Keratinocyte (primary cell): ENCODE measurements at regions not wholly inside any gene's neighbourhood (a gene's known extent, or its start where the extent isn't known, plus 50 kb on each side); places are given as distances from the start of the nearest gene placed in this dataset.

Source experiments
- DNase-seq: peaks from one replicate; pipeline ENCODE4 v3.0.0-alpha.2; 2011; ENCODE audit warnings: low read depth, missing footprints, low spot score
- FAIRE-seq: peaks from 2 replicates; lab custom pipeline; 2011; peaks lifted over from hg19 to GRCh38; lab: Jason Lieb, UNC
- H2AFZ ChIP-seq: 2 replicates; pipeline ENCODE4 v1.6.0; 2012; ENCODE audit warnings: low read length, control low read depth, inconsistent platforms; ENCODE audit not compliant: control insufficient read depth
- H3K27ac ChIP-seq: 2 replicates; pipeline ENCODE4 v1.5.1; 2011; ENCODE audit warnings: low read length; ENCODE audit not compliant: control insufficient read depth, insufficient read depth
- H3K27me3 ChIP-seq: 3 replicates; pipeline ENCODE4 v1.6.0; 2011; ENCODE audit warnings: low read length; ENCODE audit not compliant: control insufficient read depth, insufficient read depth; ENCODE audit errors: extremely low read depth
- H3K36me3 ChIP-seq, 2 experiments: 2 replicates in 1 of 2; 3 replicates in 1 of 2; pipeline ENCODE4 v1.5.1; 2011; ENCODE audit warnings: low read length in 2 of 2, mild to moderate bottlenecking in 1 of 2; ENCODE audit not compliant: control insufficient read depth in 2 of 2, insufficient read depth in 2 of 2; ENCODE audit errors: extremely low read depth in 1 of 2
- H3K4me1 ChIP-seq: 3 replicates; pipeline ENCODE4 v1.5.1; 2011; ENCODE audit warnings: low read length; ENCODE audit not compliant: control insufficient read depth, insufficient read depth; ENCODE audit errors: extremely low read depth
- H3K4me2 ChIP-seq: 3 replicates; pipeline ENCODE4 v1.6.0; 2011; ENCODE audit warnings: low read depth, low read length; ENCODE audit not compliant: control insufficient read depth, insufficient read depth; ENCODE audit errors: extremely low read depth
- H3K4me3 ChIP-seq, 3 experiments: fragments of 200-600 bp in 1 of 3; sonication (generic) in 1 of 3; 2 replicates in 2 of 3; 3 replicates in 1 of 3; pipeline ENCODE4 v1.5.1; 2011 to 2016; ENCODE audit warnings: low read length in 3 of 3, mild to moderate bottlenecking in 3 of 3, control low read depth in 2 of 3, inconsistent platforms in 1 of 3, low read depth in 1 of 3, mixed read lengths in 1 of 3, mixed run types in 1 of 3, moderate library complexity in 1 of 3; ENCODE audit not compliant: control insufficient read depth in 2 of 3, insufficient read depth in 2 of 3; ENCODE audit errors: extremely low read depth in 1 of 3
- H3K79me2 ChIP-seq: 2 replicates; pipeline ENCODE4 v1.6.0; 2012; ENCODE audit warnings: low read length; ENCODE audit not compliant: control insufficient read depth, insufficient read depth
- H3K9ac ChIP-seq: 3 replicates; pipeline ENCODE4 v1.6.0; 2011; ENCODE audit warnings: low read length; ENCODE audit not compliant: control insufficient read depth, insufficient read depth; ENCODE audit errors: extremely low read depth
- H3K9me1 ChIP-seq: 3 replicates; pipeline ENCODE4 v1.6.0; 2011; ENCODE audit warnings: low read length; ENCODE audit not compliant: control insufficient read depth, insufficient read depth; ENCODE audit errors: extremely low read depth
- H3K9me3 ChIP-seq: 2 replicates; pipeline ENCODE4 v1.5.1; 2012; ENCODE audit warnings: low read depth, low read length; ENCODE audit not compliant: control insufficient read depth
- H4K20me1 ChIP-seq: 3 replicates; pipeline ENCODE4 v1.6.0; 2011; ENCODE audit warnings: low read length; ENCODE audit not compliant: control insufficient read depth, insufficient read depth; ENCODE audit errors: extremely low read depth
- CTCF ChIP-seq, 3 experiments: IDR thresholded peaks in 1 of 3; conservative IDR thresholded peaks in 1 of 3; optimal IDR thresholded peaks in 1 of 3; 2 replicates in 2 of 3; 3 replicates in 1 of 3; pipeline versions ENCODE3 to v1.5.1; 2011; ENCODE audit warnings: low read length in 3 of 3, mild to moderate bottlenecking in 3 of 3, moderate library complexity in 2 of 3, control low read depth in 1 of 3, inconsistent platforms in 1 of 3; ENCODE audit not compliant: insufficient read depth in 2 of 3; ENCODE audit errors: extremely low read depth in 1 of 3
- EZH2 ChIP-seq: IDR thresholded peaks from one replicate; pipeline ENCODE4 v1.6.1; 2012; ENCODE audit warnings: inconsistent platforms, mild to moderate bottlenecking, low read length, moderate library complexity
- dilution Hi-C: fragments of 300-500 bp; cut with MboI; formaldehyde crosslinking; loops from one replicate; pipeline ENCODE4 v1.7.0; 2020; ENCODE audit warnings: low sequenced_read_pairs; ENCODE audit not compliant: extremely low pct_ligation_motif_present

- Histone ChIP-seq H4K20me1 (no peaks in the 10 kb centered on the region), H3K4me1 (no peaks in the 10 kb centered on the region), H3K9me1 (no peaks in the 10 kb centered on the region), H3K9ac (no peak overlapping the region), H3K27ac (no peak overlapping the region), H2AFZ (no peak overlapping the region), H3K4me3 (no peak overlapping the region), H3K4me2 (no peak overlapping the region), H3K79me2 (no peaks in the 10 kb centered on the region), H3K27me3 (no peaks in the 10 kb centered on the region), H3K9me3 (no peaks in the 10 kb centered on the region), H3K36me3 (no peaks in the 10 kb centered on the region)
- DNase-seq (no peak), FAIRE-seq (no peak)
- TF ChIP-seq CTCF (optimal IDR thresholded peaks at IDR 0.05 in 1 of 3, IDR thresholded peaks at IDR 0.05 in 1 of 3, conservative IDR thresholded peaks at IDR 0.05 in 1 of 3; ENCODE audit: extremely low read depth in 1 of 3, insufficient read depth in 2 of 3, low read length in 3 of 3) (no peak), EZH2 (no peak)
- dilution Hi-C loops: no loop called here
Measured at GRCh38 chr11:134475951-134476350, 63.9 kb upstream of the B3GAT1 start.

GRCh38 chr11:134474942-134475341 is 62.9 kb upstream of the B3GAT1 start:
- dilution Hi-C loops: no loop called here
- H4K20me1 ChIP-seq: no peaks in the 10 kb centered on the region
- no peak overlapping the region for H3K4me2 ChIP-seq
- H3K9ac ChIP-seq: no peak overlapping the region
- TF ChIP-seq EZH2 (no peak), CTCF (optimal IDR thresholded peaks at IDR 0.05 in 1 of 3, IDR thresholded peaks at IDR 0.05 in 1 of 3, conservative IDR thresholded peaks at IDR 0.05 in 1 of 3; ENCODE audit: extremely low read depth in 1 of 3, insufficient read depth in 2 of 3, low read length in 3 of 3) (no peak)
- no peaks in the 10 kb centered on the region for H3K9me1 ChIP-seq
- no peak overlapping the region for H3K4me3 ChIP-seq
- no peak overlapping the region for H2AFZ ChIP-seq
- H3K36me3 ChIP-seq: no peaks in the 10 kb centered on the region
- DNase-seq (no peak), FAIRE-seq (no peak)
- no peaks in the 10 kb centered on the region for H3K9me3 ChIP-seq
- no peaks in the 10 kb centered on the region for H3K4me1 ChIP-seq
- H3K27me3 ChIP-seq: no peaks in the 10 kb centered on the region
- no peaks in the 10 kb centered on the region for H3K79me2 ChIP-seq
- H3K27ac ChIP-seq: no peak overlapping the region
